SK-N-SH treated with all-trans-retinoic acid at 6 μM for 48 hours (cell line): ENCODE measurements at regions not wholly inside any gene's neighbourhood (a gene's known extent, or its start where the extent isn't known, plus 50 kb on each side); places are given as distances from the start of the nearest gene placed in this dataset.

Experiments
- ATAC-seq: fragments of 200-7000 bp; cut with Tn5 transposase; 3 replicates; pipeline ENCODE4 v1.9.1; 2020; ENCODE audit warnings: mild to moderate bottlenecking, moderate library complexity
- ARNTL ChIP-seq: fragments of 450-650 bp; formaldehyde crosslinking; IDR thresholded peaks from 2 replicates; pipeline ENCODE4 v1.5.0; 2020; ENCODE audit warnings: low read depth, mild to moderate bottlenecking, moderate library complexity, borderline replicate concordance
- BACH2 ChIP-seq: fragments of 250-450 bp; sonication (Bioruptor Pico); IDR thresholded peaks from 2 replicates; pipeline ENCODE4 v1.9.0; 2021; ENCODE audit warnings: mild to moderate bottlenecking, borderline replicate concordance
- CREB5 ChIP-seq: fragments of 250-450 bp; sonication (Bioruptor Pico); IDR thresholded peaks from 2 replicates; pipeline ENCODE4 v1.5.1; 2020; ENCODE audit warnings: low read depth, mild to moderate bottlenecking, moderate library complexity
- ISL1 ChIP-seq: fragments of 250-450 bp; sonication (Bioruptor Pico); IDR thresholded peaks from 2 replicates; pipeline ENCODE4 v2.1.2; 2022; ENCODE audit warnings: mild to moderate bottlenecking, moderate library complexity
- OSR1 ChIP-seq: fragments of 250-450 bp; sonication (Bioruptor Pico); IDR thresholded peaks from 2 replicates; pipeline ENCODE4 v1.8.0; 2022; ENCODE audit warnings: moderate library complexity, mild to moderate bottlenecking, inconsistent platforms
- PATZ1 ChIP-seq: fragments of 250-450 bp; sonication (Bioruptor Pico); IDR thresholded peaks from 2 replicates; pipeline ENCODE4 v1.8.0; 2020; ENCODE audit warnings: mild to moderate bottlenecking, moderate library complexity, borderline replicate concordance
- RARB ChIP-seq: fragments of 250-450 bp; sonication (Bioruptor Pico); IDR thresholded peaks from 2 replicates; pipeline ENCODE4 v1.8.0; 2021; ENCODE audit warnings: mild to moderate bottlenecking, moderate library complexity
- TOX ChIP-seq: fragments of 250-450 bp; sonication (Bioruptor Pico); IDR thresholded peaks from 2 replicates; pipeline ENCODE4 v1.8.0; 2021; ENCODE audit warnings: mild to moderate bottlenecking, moderate library complexity, borderline replicate concordance
- ZC3H10 ChIP-seq: fragments of 250-450 bp; sonication (Bioruptor Pico); IDR thresholded peaks from 2 replicates; pipeline ENCODE4 v1.5.1; 2021; ENCODE audit warnings: mild to moderate bottlenecking, moderate library complexity
- ZFP3 ChIP-seq: fragments of 250-450 bp; sonication (Bioruptor Pico); IDR thresholded peaks from 2 replicates; pipeline ENCODE4 v1.5.0; 2020; ENCODE audit warnings: mild to moderate bottlenecking, moderate library complexity
- ZFP30 ChIP-seq: fragments of 450-650 bp; formaldehyde crosslinking; IDR thresholded peaks from 2 replicates; pipeline ENCODE4 v1.5.0; 2022; ENCODE audit warnings: mild to moderate bottlenecking, moderate library complexity
- ZNF565 ChIP-seq: fragments of 450-650 bp; formaldehyde crosslinking; conservative IDR thresholded peaks from 2 replicates; pipeline ENCODE4 v1.5.0; 2020; ENCODE audit warnings: low read depth, mild to moderate bottlenecking, moderate library complexity
- ZNF8 ChIP-seq: fragments of 450-650 bp; formaldehyde crosslinking; IDR thresholded peaks from 2 replicates; pipeline ENCODE4 v1.5.0; 2020; ENCODE audit warnings: mild to moderate bottlenecking, moderate library complexity
- TF ChIP-seq, protein P1 (sequence below): fragments of 250-450 bp; sonication (Bioruptor Pico); IDR thresholded peaks from 2 replicates; pipeline ENCODE4 v1.8.0; 2021; ENCODE audit warnings: low read depth, mild to moderate bottlenecking, moderate library complexity, borderline replicate concordance
- TF ChIP-seq, protein P2 (sequence below): fragments of 250-450 bp; sonication (Bioruptor Pico); IDR thresholded peaks from 2 replicates; pipeline ENCODE4 v1.5.0; 2020; ENCODE audit warnings: mild to moderate bottlenecking, moderate library complexity

GRCh38 chr7:155212301-155213015, 85.2 kb upstream of the INSIG1 start:
- TF ChIP-seq ZNF565 (CRISPR knock-in tag): no peak
- TF ChIP-seq PATZ1 (CRISPR knock-in tag): no peak
- TF ChIP-seq ZFP3 (CRISPR knock-in tag): no peak
- no peak for TF ChIP-seq ARNTL (CRISPR knock-in tag)
- no peak for TF ChIP-seq OSR1 (CRISPR knock-in tag)
- TF ChIP-seq RARB: no peak
- TF ChIP-seq ISL1 (CRISPR knock-in tag): no peak
- TF ChIP-seq, protein P1, sequence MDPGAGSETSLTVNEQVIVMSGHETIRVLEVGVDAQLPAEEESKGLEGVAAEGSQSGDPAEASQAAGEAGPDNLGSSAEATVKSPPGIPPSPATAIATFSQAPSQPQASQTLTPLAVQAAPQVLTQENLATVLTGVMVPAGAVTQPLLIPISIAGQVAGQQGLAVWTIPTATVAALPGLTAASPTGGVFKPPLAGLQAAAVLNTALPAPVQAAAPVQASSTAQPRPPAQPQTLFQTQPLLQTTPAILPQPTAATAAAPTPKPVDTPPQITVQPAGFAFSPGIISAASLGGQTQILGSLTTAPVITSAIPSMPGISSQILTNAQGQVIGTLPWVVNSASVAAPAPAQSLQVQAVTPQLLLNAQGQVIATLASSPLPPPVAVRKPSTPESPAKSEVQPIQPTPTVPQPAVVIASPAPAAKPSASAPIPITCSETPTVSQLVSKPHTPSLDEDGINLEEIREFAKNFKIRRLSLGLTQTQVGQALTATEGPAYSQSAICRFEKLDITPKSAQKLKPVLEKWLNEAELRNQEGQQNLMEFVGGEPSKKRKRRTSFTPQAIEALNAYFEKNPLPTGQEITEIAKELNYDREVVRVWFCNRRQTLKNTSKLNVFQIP (CRISPR knock-in tag): no peak
- TF ChIP-seq BACH2 (CRISPR knock-in tag): no peak
- no peak for TF ChIP-seq ZFP30 (CRISPR knock-in tag)
- TF ChIP-seq CREB5 (CRISPR knock-in tag): no peak
- no peak for TF ChIP-seq TOX (CRISPR knock-in tag)
- no peak for TF ChIP-seq ZNF8 (CRISPR knock-in tag)
- TF ChIP-seq ZC3H10 (CRISPR knock-in tag): no peak
- TF ChIP-seq, all 23 proteins: peak for 0
- no peak for ATAC-seq

GRCh38 chr7:155213385-155213784, 84.3 kb upstream of the INSIG1 start:
- peak; percentile 60 for ATAC-seq
- TF ChIP-seq ZFP3 (CRISPR knock-in tag): no peak
- TF ChIP-seq ZC3H10 (CRISPR knock-in tag): no peak
- TF ChIP-seq BACH2 (CRISPR knock-in tag): no peak
- no peak for TF ChIP-seq RARB
- no peak for TF ChIP-seq CREB5 (CRISPR knock-in tag)
- TF ChIP-seq, protein P2, sequence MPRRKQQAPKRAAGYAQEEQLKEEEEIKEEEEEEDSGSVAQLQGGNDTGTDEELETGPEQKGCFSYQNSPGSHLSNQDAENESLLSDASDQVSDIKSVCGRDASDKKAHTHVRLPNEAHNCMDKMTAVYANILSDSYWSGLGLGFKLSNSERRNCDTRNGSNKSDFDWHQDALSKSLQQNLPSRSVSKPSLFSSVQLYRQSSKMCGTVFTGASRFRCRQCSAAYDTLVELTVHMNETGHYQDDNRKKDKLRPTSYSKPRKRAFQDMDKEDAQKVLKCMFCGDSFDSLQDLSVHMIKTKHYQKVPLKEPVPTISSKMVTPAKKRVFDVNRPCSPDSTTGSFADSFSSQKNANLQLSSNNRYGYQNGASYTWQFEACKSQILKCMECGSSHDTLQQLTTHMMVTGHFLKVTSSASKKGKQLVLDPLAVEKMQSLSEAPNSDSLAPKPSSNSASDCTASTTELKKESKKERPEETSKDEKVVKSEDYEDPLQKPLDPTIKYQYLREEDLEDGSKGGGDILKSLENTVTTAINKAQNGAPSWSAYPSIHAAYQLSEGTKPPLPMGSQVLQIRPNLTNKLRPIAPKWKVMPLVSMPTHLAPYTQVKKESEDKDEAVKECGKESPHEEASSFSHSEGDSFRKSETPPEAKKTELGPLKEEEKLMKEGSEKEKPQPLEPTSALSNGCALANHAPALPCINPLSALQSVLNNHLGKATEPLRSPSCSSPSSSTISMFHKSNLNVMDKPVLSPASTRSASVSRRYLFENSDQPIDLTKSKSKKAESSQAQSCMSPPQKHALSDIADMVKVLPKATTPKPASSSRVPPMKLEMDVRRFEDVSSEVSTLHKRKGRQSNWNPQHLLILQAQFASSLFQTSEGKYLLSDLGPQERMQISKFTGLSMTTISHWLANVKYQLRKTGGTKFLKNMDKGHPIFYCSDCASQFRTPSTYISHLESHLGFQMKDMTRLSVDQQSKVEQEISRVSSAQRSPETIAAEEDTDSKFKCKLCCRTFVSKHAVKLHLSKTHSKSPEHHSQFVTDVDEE (CRISPR knock-in tag): no peak
- no peak for TF ChIP-seq PATZ1 (CRISPR knock-in tag)
- no peak for TF ChIP-seq TOX (CRISPR knock-in tag)
